HG03457 (cell line): ENCODE measurements at regions not wholly inside any gene's neighbourhood (a gene's known extent, or its start where the extent isn't known, plus 50 kb on each side); places are given as distances from the start of the nearest gene placed in this dataset.

Experiments
- ATAC-seq: cut with Tn5 transposase; IDR thresholded peaks from one replicate; pipeline ENCODE4 v1.9.1; 2021; ENCODE audit warnings: moderate number of reproducible peaks; ENCODE audit not compliant: unreplicated experiment

GRCh38 chr3:150269526-150269925 is 138.6 kb upstream of the TSC22D2 start:
- no peak for ATAC-seq

- no peak for ATAC-seq
Measured at GRCh38 chr3:150268426-150269391, 139.4 kb upstream of the TSC22D2 start.

- ATAC-seq, result no peak
Measured at GRCh38 chr3:150267288-150267687, 140.8 kb upstream of the TSC22D2 start.

- ATAC-seq, result no peak
Measured at GRCh38 chr3:150265305-150265704, 142.8 kb upstream of the TSC22D2 start.

GRCh38 chr3:150264561-150265279 is 143.4 kb upstream of the TSC22D2 start:
- ATAC-seq, result no peak

- no peak for ATAC-seq
Measured at GRCh38 chr3:150261958-150262357, 146.1 kb upstream of the TSC22D2 start.

- no peak for ATAC-seq
Measured at GRCh38 chr3:150261418-150261817, 146.7 kb upstream of the TSC22D2 start.

GRCh38 chr3:150260398-150260710 is 147.7 kb upstream of the TSC22D2 start:
- ATAC-seq, result no peak

GRCh38 chr3:150259526-150260397 is 148.3 kb upstream of the TSC22D2 start:
- no peak for ATAC-seq

GRCh38 chr3:150256782-150257181 is 151.3 kb upstream of the TSC22D2 start:
- no peak for ATAC-seq

- no peak for ATAC-seq
Measured at GRCh38 chr3:150256318-150256717, 151.8 kb upstream of the TSC22D2 start.

GRCh38 chr3:150255826-150256225 is 152.3 kb upstream of the TSC22D2 start:
- no peak for ATAC-seq

- ATAC-seq, result no peak
Measured at GRCh38 chr3:150255413-150255812, 152.7 kb upstream of the TSC22D2 start.

GRCh38 chr3:150254309-150254708 is 153.8 kb upstream of the TSC22D2 start:
- no peak for ATAC-seq

- no peak for ATAC-seq
Measured at GRCh38 chr3:150253622-150254021, 154.5 kb upstream of the TSC22D2 start.

GRCh38 chr3:150252462-150252861 is 155.6 kb upstream of the TSC22D2 start:
- ATAC-seq, result no peak

GRCh38 chr3:150251187-150252062 is 156.7 kb upstream of the TSC22D2 start:
- ATAC-seq, result no peak

GRCh38 chr3:150249779-150250470 is 158.2 kb upstream of the TSC22D2 start:
- no peak for ATAC-seq

GRCh38 chr3:150248888-150249681 is 159.0 kb upstream of the TSC22D2 start:
- ATAC-seq, result no peak
